ENCODE measurements at regions not wholly inside any gene's neighbourhood (a gene's known extent, or its start where the extent isn't known, plus 50 kb on each side); places are given as distances from the start of the nearest gene placed in this dataset.

DNA sequence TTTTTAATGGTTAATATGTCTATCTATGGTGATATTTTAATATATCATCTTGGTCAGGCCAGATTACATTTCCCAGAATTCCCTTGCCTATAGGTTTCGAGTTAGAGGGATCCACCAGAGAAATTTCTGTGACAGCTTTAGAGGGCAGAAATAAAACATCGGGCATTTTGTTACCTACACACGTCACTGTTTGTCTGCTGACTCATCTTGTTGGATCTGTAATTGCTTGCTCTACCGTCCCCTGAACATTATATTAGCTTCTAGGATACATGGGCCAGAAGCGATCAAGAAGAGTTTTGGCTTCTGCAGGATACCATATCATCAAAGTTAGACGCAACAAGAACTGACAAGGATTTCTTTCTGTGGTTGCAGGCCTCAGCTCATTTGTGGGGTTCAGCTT is 795.8 kb upstream of the GCFC2 start:
- TF ChIP-seq, protein P1, sequence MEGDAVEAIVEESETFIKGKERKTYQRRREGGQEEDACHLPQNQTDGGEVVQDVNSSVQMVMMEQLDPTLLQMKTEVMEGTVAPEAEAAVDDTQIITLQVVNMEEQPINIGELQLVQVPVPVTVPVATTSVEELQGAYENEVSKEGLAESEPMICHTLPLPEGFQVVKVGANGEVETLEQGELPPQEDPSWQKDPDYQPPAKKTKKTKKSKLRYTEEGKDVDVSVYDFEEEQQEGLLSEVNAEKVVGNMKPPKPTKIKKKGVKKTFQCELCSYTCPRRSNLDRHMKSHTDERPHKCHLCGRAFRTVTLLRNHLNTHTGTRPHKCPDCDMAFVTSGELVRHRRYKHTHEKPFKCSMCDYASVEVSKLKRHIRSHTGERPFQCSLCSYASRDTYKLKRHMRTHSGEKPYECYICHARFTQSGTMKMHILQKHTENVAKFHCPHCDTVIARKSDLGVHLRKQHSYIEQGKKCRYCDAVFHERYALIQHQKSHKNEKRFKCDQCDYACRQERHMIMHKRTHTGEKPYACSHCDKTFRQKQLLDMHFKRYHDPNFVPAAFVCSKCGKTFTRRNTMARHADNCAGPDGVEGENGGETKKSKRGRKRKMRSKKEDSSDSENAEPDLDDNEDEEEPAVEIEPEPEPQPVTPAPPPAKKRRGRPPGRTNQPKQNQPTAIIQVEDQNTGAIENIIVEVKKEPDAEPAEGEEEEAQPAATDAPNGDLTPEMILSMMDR (IDR thresholded peaks at IDR 0.05; ENCODE audit: extremely low read depth, low read depth, low read length) = no peak
- Histone ChIP-seq H3K79me2 (ENCODE audit: insufficient read depth, low read length) (no peaks in the 10 kb centered on the region), H3K27me3 (ENCODE audit: insufficient read depth, low read length) (no peaks in the 10 kb centered on the region), H2AFZ (ENCODE audit: low read length) (no peak overlapping the region), H3K4me2 (ENCODE audit: insufficient read depth, low read length) (no peak overlapping the region), H3K36me3 (ENCODE audit: insufficient read depth, low read length) (no peaks in the 10 kb centered on the region), H3K27ac (ENCODE audit: low read depth, low read length) (no peak overlapping the region), H3K4me3 (ENCODE audit: insufficient read depth, low read length) (no peak overlapping the region), H3K4me1 (ENCODE audit: insufficient read depth, low read length) (no peaks in the 10 kb centered on the region), H4K20me1 (ENCODE audit: insufficient read depth, low read length) (no peaks in the 10 kb centered on the region), H3K9me3 (ENCODE audit: low read depth, low read length) (peaks cover 2% of the 10 kb centered on the region)
- DNase-seq (ENCODE audit: insufficient read length, low spot score, missing footprints) = no peak

DNA sequence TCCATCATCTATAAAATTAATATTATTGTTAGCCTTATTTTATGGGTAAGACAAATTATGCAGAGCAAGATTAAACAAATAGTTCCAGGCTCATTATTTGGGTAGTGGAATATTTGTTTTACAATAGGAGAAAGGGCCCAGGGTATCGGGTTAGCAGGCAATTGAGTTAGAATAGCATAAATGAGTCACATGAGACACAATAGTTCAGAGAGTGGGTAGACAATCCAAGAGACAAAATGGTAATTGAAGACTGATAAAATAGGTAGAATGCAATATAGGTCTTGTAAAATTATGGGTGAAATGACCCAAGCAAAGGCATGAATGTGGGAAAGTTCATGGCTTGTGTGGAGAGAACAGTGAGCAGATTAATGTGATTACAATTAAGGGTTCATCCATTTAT is 790.9 kb upstream of the GCFC2 start:
- no peaks in the 10 kb centered on the region for H3K27me3 ChIP-seq (ENCODE audit: insufficient read depth, low read length)
- no peak overlapping the region for H3K27ac ChIP-seq (ENCODE audit: low read depth, low read length)
- H3K36me3 ChIP-seq (ENCODE audit: insufficient read depth, low read length) = no peaks in the 10 kb centered on the region
- H2AFZ ChIP-seq (ENCODE audit: low read length) = no peak overlapping the region
- no peaks in the 10 kb centered on the region for H3K4me1 ChIP-seq (ENCODE audit: insufficient read depth, low read length)
- no peaks in the 10 kb centered on the region for H3K79me2 ChIP-seq (ENCODE audit: insufficient read depth, low read length)
- TF ChIP-seq, protein P1 (IDR thresholded peaks at IDR 0.05; ENCODE audit: extremely low read depth, low read depth, low read length) = no peak
- H4K20me1 ChIP-seq (ENCODE audit: insufficient read depth, low read length) = no peaks in the 10 kb centered on the region
- H3K4me2 ChIP-seq (ENCODE audit: insufficient read depth, low read length) = no peak overlapping the region
- H3K9me3 ChIP-seq (ENCODE audit: low read depth, low read length) = no peaks in the 10 kb centered on the region
- DNase-seq (ENCODE audit: insufficient read length, low spot score, missing footprints) = no peak
- H3K4me3 ChIP-seq (ENCODE audit: insufficient read depth, low read length) = no peak overlapping the region

- no peaks in the 10 kb centered on the region for H3K9me3 ChIP-seq (ENCODE audit: low read depth, low read length)
- TF ChIP-seq, protein P1 (IDR thresholded peaks at IDR 0.05; ENCODE audit: extremely low read depth, low read depth, low read length) = no peak
- no peak for DNase-seq (ENCODE audit: insufficient read length, low spot score, missing footprints)
- H3K79me2 ChIP-seq (ENCODE audit: insufficient read depth, low read length) = no peaks in the 10 kb centered on the region
- no peaks in the 10 kb centered on the region for H3K27me3 ChIP-seq (ENCODE audit: insufficient read depth, low read length)
- no peak overlapping the region for H2AFZ ChIP-seq (ENCODE audit: low read length)
- no peaks in the 10 kb centered on the region for H3K4me1 ChIP-seq (ENCODE audit: insufficient read depth, low read length)
- no peaks in the 10 kb centered on the region for H4K20me1 ChIP-seq (ENCODE audit: insufficient read depth, low read length)
- H3K36me3 ChIP-seq (ENCODE audit: insufficient read depth, low read length) = no peaks in the 10 kb centered on the region
- H3K4me2 ChIP-seq (ENCODE audit: insufficient read depth, low read length) = no peak overlapping the region
- no peak overlapping the region for H3K27ac ChIP-seq (ENCODE audit: low read depth, low read length)
- no peak overlapping the region for H3K4me3 ChIP-seq (ENCODE audit: insufficient read depth, low read length)
These were observed 787.6 kb upstream of the GCFC2 start for GRCh38 chr2:76498360-76498759.

GRCh38 chr2:76491503-76491902 is 780.8 kb upstream of the GCFC2 start:
- H2AFZ ChIP-seq (ENCODE audit: low read length) = no peak overlapping the region
- H3K4me3 ChIP-seq (ENCODE audit: insufficient read depth, low read length) = no peak overlapping the region
- H3K4me2 ChIP-seq (ENCODE audit: insufficient read depth, low read length) = no peak overlapping the region
- no peaks in the 10 kb centered on the region for H4K20me1 ChIP-seq (ENCODE audit: insufficient read depth, low read length)
- H3K27me3 ChIP-seq (ENCODE audit: insufficient read depth, low read length) = no peaks in the 10 kb centered on the region
- no peaks in the 10 kb centered on the region for H3K79me2 ChIP-seq (ENCODE audit: insufficient read depth, low read length)
- no peaks in the 10 kb centered on the region for H3K4me1 ChIP-seq (ENCODE audit: insufficient read depth, low read length)
- H3K36me3 ChIP-seq (ENCODE audit: insufficient read depth, low read length) = no peaks in the 10 kb centered on the region
- DNase-seq (ENCODE audit: insufficient read length, low spot score, missing footprints) = no peak
- H3K27ac ChIP-seq (ENCODE audit: low read depth, low read length) = no peak overlapping the region
- H3K9me3 ChIP-seq (ENCODE audit: low read depth, low read length) = no peaks in the 10 kb centered on the region
- TF ChIP-seq, protein P1 (IDR thresholded peaks at IDR 0.05; ENCODE audit: extremely low read depth, low read depth, low read length) = no peak
